CD4-positive, alpha-beta T cell treated with Interferon alpha-2 for 1 hour (primary cell): ENCODE measurements at regions not wholly inside any gene's neighbourhood (a gene's known extent, or its start where the extent isn't known, plus 50 kb on each side); places are given as distances from the start of the nearest gene placed in this dataset.
A peak's percentile ranks its signal among the peaks of the same experiment; 100 is the strongest.

Experiments
- DNase-seq, 2 donors: peaks; one replicate each; pipeline ENCODE4 v3.0.0-alpha.2; 2020 to 2022

DNA sequence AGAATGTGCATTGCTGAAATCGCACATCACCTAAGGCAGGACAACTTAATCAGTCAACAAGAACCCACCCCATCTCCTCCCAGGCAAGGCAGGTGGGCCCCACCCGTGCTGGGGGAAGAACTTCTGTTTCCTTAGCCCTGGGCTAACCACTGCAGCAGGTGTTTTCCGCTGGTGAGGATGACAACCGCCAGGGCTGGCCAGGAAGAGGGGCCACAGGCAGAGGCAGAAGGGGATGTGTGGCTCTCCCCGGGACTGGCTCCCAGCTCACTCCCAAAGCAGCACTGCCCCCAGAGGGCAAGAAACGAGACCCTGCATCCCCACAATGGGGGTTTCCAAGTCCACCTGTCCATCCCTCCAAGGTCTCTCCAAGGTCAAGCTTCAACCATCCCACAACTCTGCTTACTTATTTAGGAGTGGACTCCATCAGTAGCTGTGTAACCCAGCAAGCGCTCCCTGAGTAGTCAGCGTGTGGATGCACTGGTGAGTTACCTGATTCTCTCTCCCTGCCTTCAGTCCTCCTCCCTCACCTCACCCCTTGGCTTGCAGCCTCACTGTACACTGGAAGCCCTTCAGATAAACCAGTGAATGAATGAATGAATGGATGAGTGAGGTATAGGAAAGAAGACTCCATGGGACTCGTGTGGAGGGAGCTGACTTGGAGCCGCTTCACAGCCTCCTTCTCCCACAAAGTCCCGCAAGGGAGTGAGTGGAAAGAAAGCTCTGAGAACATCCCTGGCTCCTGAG, 168.2 kb upstream of the CST7 start:
- DNase-seq, result no peak

DNA sequence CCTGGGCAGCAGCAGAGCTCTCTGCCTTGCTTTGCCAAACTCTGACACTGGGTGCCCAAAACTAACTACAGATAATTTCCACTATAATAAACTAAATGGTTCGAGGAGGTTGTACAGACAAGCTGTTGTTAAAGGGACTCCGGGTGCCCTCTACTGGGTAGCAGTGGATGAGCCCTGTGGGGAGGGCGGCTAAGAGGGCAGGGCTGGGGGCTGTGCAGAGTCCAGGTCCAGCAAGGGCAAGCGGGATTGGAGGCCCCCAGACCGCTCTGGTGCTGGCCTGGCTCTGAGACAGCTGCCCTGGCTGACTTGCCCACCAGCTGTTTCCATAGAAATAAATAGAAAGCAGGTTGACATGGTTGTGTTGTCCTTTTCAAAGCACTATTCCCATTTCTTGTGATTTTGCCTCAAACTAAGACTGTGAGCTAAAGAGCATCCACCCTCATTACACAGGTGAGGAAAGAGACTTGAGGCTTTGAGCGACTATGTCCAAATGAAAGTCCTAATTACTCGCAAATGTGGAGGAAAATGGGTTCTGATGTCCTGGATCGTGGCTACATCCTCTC, 167.6 kb upstream of the CST7 start:
- DNase-seq, result peak in 1 of 2 donors; percentile 7

DNA sequence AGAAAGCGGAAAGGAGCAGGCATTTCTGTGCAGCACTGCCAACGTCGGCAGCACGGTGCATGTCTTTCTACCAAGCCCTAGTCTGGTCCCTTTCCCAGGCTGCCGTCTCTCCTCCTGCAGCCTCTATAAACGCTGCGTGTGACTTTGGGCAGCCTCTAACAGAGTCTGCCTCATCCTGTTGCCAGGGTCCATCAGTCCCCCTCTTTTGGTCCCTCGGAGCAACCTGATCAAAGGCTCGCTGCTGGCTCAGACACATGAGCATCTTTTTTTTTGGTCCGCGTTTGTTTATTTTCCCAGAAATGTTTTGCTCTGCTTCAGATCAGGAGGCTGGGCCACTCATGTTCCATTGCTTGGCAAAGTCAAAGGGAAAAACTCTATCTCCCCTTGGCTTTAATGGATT, 166.8 kb upstream of the CST7 start:
- no peak for DNase-seq

DNA sequence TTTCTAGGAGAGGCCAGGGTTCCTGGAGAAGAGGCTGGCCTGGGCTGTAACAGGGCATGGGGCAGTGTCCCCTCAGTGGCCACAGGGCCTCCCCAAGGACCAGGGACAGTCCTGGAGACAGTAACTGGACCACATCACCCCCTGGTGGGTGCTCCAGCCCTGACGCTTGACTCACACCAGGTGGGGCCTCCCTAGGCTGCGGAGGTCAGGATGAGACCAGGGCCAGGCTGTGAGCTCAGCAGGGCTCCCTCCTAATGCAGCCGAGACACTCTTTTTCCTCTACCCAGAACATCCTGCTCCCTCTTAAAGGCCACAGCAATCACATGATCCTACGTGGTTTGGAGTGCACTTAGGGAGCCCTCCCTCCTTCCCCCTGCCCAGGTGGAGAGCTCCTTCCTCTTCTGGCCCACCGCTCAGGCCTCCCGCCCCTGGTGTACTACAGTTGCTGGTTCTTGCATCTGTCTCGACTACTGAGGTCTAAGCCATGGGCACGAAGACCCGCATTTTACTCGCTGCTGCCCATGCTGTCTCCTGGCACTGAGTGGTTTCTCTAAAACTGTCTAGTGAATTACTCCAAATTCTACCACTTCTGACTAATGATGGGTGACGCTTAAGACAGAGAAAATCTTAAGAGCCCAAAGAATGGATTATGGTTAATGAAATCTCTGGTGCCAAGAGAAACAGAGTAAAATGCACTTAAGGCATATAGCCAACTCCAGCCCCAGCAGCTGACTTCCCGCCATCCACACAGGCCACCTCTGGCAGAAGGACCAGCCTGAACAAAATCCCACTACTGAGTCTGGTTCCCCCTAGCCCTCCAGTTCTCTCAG, 166.1 kb upstream of the CST7 start:
- no peak for DNase-seq

DNA sequence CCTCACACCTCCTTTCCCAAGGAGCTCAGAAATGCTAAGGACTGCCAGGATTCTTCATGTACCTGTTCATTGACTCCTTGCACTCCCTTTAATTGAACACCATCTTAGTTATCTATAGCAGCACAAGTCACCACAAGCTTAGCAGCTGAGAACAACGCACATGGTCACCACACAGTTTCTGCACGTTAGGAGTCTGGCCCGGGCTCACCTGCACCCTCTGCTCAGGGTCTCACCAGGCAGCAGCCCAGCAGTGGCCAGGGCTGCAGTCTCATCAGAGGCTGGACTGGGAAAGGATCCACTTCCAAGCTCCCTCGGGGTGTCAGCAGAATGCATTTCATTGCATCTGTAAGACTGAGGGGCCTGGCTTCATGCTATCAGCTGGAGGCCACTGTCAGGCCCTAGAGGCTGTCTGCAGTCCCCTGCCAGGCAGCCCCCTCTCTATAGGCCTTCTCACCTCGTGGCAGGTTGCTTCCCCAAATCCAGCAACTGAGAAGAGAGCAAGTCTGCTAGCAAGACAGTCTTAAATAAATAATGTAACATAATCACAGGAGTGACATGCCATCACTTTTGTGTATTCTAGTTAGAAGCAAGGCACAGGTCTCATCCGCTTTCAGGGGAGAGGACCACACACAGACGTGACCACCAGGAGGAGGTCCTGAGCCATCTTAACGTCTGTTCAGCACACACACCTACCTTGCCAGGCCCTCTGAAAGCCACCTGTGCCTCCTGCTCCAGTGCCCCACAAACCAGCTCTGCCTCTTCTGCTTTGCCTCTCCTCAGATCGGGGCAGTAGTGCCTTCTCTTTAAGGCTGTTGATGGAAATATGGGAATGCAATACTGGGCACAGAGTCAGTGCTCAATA, 165.2 kb upstream of the CST7 start:
- peak in 1 of 2 donors; percentile 7 for DNase-seq

DNA sequence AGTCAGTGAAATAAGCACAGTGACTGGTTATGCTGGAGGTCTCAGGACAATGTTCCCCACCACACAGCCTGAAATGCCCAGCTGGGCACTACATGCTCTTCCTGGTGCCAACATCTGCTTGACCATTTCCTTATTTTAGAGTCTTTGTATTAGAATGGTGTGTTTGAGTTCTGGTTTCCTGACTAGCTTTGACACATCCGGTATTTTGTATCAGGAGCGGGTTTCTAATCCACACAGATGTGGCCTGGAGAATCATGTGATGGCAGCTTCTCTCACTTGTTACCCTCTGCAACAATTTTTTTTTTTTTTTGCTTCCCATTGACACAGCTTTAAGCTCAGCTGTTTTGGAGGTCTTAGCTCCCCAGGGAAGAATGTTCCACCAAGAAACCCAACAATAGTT, 164.5 kb upstream of the CST7 start:
- DNase-seq, result no peak

DNA sequence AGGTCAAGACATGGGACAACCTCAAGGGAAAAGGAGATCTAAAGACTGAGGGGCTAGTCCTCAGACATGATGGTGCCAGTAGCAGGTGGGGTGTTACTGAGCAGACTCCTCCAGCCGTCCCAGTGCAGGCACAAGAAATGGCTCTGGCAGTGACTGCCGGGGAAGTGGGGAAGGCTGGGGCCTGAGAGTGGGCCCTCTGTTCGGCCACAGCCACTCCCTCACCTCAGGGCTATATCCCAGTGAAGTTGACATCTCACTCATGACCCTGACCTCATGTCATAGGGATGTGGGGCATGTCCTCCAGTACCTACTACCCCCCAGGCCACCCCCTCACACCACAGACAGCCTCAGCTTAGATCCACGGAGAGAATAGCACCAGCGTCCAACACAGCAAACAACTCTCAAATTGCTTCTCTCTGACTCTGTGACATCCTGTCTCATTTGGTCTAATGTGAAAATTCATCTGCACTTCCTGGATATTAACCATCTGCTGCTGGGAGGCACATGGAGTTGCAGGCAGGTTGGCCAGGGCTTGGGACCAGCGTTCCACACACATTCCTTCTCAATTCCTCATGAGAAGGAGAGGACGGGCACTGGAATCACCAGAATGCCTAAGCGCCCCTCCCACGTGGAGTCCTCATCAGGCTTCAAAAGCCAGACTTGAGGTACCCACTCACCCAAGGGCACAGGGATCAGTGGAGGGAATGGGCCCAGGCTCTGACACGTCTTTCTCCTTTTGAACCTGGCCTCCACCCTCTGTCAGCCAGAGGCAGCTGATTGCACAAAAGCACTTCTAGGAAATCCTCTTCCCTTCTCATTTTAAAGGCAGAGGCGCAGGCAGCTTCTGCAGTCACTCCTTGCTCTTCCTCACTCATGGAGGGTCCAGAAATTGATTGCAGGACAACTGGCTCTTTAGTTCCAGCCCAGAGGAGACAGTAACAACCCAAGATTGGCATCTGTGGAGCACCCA, 163.6 kb upstream of the CST7 start:
- no peak for DNase-seq

DNA sequence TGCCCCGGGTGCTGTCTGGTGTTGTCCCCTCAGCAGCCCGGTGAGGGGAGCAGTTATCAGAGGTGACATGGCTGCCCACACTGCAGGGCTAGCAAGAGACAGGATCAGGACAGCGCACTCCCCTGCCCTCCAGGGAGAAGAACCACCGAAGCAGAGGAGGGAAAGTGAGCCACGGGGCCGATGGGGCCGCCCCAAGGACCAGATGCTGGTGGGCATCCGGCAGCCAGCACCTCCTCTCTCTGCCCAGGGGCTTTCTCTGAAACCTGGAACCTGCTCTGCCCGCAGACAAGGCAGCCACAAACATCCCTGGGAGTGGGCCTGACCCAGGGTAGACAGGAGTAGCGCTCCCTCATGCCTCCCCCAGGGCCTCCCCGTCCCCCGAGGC, 163.0 kb upstream of the CST7 start:
- no peak for DNase-seq

DNA sequence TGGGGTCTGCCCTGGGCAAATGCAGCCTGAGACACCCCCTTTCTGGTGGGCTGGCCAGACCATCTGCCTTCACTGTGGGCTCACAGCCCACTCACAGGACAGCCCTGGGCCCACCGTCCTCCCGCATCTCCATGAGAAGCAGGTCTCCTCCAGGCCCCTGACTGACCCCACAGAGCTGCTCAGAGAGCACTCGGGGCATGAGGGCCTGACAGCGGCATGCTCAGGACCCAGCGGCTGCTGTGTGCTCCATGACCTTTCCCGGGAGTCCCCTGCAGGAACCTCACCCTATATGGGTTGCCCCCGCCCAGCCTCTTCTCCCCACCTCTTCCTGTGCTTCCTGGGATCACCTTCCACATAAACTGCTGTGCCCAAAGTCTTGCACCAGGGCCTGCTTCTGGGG, 162.4 kb upstream of the CST7 start:
- DNase-seq, result no peak

DNA sequence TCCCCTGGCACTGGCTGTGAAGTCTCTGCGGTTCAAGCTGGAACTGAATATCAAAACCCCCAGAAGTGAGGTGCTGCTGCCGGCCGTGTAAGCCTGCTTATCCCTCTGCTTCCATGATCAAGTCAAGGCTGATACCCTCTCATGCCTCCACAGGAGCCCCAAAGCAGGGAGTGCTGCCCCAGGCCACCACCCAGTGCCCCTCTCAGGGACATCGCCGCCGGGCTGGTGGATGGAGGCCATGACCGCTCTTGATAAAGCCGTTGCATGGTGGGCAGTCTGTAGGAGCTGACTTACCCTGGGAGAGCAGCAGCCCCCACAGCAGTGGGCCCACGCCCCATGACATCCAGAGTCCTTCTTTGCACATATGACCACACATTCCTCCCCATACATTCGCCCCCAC, 162.0 kb upstream of the CST7 start:
- no peak for DNase-seq

DNA sequence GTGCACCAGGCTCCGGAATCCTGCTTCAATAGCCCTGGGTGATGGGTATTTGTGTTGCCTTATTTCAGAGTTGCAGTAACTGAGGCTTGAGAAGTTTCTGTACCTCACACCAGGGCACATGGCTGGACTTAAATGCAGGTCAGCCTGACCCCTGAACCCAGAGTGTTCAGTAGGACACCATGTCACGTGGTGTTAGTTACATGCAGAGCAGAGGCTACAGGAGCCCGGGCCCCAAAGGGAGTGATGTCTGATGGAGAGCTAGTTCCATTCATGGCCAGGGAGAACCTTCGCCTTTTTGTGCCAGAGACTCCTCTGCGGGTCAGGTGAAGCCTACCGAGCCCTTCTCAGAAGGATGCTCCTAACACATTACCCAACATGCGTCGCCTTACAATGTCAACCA, 161.4 kb upstream of the CST7 start:
- no peak for DNase-seq

DNA sequence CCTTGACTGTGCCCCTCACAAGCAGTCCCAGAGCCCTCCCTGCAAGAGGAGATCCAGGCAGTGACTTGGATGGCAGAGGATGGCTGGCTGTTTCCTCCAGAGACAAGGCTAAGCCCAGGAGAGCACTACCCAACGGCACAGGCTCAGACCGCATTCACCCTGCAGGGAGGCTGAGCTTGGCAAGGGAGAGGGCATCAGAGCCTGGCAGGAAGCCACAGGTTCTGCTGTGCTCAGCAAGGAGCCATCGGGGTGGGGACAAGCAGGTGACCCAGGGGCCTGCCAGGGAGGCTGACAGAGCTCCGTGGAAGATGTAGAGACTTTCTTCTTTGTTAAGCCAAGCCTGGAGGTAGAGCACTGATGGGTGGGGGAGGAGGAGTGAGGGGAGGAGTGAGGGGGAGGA, 159.2 kb upstream of the CST7 start:
- no peak for DNase-seq

DNA sequence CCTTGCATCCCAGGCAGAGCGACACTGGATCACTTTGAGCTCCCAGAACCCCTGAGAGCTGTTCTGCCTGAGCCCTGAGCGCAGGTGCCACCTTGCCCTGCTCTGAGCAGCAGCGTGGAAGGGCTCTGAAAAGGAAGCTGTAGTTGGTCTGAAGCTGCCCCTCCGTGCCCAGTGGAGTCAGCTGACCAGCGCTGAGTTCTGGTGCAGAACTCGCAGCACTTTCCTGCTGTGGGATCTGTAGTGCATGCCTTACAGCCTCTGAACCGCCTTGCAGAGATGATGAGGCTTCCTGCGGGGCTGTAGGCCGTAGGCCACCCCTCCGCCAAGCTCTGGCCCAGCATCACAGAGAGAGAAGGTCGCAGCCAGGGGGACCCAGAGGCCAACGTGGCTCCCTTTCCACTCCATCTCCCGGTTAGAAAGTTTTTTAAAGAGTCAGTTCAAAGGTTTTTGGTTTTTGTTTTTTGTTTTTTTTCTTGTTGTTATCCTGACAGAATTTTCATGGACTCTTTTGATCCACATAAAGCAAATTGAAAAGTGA, 158.3 kb upstream of the CST7 start:
- no peak for DNase-seq

DNA sequence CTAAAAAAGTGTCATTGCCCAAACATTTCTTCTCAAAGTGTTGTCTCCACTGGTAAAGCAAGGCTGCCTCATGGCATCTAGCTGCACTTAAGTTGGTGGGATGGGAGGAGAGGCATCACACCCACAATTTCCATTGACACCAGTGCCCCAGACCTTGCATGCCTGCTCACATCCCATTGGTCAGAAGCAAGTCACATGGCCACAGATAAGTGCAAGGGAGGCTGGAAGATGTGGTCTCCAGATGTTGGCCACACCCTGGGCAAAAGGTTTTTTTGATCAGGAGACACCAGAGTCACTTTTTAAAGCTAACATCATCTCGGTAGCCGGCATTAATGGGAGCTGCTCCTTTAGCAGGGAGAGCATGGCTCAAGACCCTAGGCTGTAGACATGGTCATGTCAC, 157.1 kb upstream of the CST7 start:
- no peak for DNase-seq

DNA sequence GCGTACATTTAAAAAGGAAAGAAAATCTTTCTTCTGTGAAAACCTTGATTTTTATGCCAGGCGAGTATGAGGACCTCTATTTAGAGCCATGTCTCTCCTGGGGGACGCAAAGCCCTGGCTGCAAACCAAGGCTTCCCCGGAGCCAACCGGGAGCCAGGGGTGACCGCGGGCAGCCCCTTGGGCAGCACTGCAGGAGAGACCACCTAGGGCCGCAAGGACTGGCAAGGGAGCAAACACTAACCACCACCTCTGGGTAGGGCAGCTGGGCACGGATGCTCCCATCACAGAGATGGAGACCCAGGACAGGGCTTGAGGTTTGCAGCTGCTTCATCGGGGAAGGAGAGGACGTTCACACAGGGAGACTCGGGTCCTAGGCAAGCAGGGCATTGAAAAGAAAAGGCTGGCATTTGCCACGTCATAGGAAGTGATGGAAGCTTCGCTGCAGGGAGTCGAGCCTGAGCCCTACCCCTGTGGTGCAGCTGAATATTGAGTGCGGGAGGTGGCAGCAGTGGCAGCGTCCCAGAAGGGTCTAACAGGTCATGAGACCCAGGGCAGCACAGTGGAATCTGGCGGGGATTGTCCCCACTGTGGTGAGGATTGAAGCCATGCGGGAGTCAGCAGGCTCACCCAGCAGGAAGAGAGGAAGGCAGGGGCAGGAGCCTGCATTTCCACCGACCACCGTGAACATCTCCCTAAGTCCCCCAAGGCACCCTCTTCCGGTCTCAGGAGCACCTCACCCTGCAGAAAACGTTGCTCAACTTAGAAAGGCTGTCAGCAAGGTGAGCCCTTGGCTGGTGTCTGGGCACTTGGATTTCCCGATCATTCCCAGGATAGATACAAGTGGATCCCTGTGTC, 156.2 kb upstream of the CST7 start:
- no peak for DNase-seq

DNA sequence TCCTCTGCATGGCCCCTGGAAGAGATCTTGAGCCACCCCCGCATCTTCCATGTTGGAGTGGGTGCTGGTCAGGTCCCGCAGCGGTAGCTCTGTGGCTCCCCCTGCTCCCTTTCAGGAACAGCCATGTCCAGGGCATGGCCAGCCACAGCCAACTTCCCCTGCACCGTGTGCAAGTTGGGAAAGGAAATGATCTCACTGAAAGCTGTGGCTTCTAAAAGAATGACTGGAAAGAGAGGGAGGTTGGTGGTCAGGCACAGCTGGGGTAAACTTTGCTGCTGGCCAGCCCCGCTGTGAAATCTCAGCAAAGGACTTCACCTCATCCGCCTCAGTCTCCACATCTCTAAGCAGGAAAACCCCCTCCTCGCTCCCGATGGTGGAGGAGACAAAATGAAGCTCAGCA, 153.6 kb upstream of the CST7 start:
- no peak for DNase-seq

DNA sequence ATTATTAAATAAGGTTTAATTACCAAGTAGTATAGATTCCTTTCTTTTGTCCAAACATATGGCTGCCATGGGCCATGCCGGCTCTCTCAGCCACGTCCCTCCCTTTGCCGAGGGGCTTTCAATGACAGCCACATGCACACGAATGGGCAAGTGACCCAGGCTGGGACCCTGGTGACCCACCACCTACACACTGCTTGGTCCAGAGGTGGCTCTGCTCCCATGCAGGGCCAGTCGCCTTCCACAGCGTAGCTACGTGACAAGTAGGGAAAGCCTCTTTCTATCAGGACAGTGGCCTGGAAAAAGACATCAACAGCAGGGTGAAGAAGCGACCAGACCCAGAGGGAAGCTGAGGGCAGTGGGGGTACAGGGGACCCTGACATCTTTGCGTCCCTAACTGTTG, 152.8 kb upstream of the CST7 start:
- DNase-seq, result no peak

DNA sequence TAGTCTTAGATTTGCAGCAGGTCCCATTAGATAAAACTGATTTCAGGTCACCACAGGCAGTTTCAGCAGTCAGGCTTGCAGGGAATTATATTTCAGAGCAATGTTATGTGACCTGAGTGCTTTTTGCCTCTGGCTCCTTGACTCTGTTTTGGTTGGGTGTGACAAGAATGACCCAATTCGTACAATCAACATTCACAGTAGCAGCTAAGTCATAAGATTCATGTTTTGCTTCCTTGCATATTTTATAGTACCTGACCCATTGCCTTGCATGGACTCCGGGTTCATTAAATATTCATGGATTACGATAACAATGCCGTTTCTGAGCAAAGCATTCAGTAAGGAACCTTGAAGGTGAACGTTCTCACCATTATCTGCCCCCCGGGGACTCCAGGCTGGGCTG, 152.0 kb upstream of the CST7 start:
- no peak for DNase-seq

DNA sequence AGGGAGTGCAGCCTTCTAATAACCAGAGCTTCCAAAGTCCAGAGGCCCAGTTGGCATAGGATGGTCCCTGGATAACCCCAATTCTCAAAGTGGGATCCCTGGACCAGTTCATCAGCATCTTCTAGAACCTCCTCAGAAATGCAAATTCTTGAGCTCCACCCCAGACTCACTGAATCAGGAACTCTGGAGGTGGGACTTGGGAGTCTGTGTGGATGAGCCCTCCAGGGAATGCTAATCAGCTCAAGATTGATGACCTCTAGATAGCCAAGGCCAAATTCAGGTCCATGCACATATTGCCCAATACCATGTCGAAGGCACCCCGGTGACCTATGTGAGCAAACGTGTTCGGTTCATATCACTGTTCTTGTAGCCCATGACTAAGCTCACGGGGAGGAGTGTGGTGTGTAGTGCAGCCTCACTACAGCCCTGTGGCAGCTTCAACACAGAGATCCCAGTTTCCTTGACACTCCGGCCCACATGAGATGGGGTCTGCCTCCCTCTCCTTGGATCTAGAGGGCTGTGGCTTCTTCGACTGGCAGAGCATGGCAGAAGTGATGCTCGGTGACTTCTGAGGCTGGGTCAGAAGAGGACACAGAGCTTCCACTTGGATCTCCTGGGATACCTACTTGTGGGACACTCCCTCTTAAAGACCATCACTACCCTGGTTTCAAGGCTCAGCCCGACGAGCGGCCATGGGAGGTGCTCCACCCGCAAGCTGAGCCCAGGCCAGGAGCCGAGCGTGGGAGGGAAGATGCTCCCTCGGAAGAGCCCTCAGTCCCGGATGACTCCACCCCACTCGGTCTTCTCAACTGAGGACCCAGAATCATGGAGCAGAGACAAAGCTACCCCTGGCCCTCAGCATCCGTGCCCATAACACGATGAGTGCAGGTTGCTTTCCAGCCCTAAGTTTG, 151.1 kb upstream of the CST7 start:
- no peak for DNase-seq
